GM23248 (cell line): ENCODE measurements at regions not wholly inside any gene's neighbourhood (a gene's known extent, or its start where the extent isn't known, plus 50 kb on each side); places are given as distances from the start of the nearest gene placed in this dataset.

ENCODE experiments used
- DNase-seq: peaks from one replicate; pipeline ENCODE4 v3.0.0-alpha.2; 2015
- H2AFZ ChIP-seq: fragments of 200-600 bp; sonication (generic); 2 replicates; pipeline ENCODE4 v1.6.1; 2016; ENCODE audit warnings: antibody characterized with exemption
- H3F3A ChIP-seq: fragments of 200-600 bp; sonication (generic); 2 replicates; pipeline ENCODE4 v1.6.1; 2016; ENCODE audit warnings: mild to moderate bottlenecking, antibody characterized with exemption, mixed run types; ENCODE audit not compliant: insufficient read depth
- H3K27ac ChIP-seq: fragments of 200-600 bp; sonication (generic); 2 replicates; pipeline ENCODE4 v1.5.1; 2016; ENCODE audit warnings: mild to moderate bottlenecking
- H3K27me3 ChIP-seq: fragments of 200-600 bp; sonication (generic); replicated peaks from 2 replicates; pipeline ENCODE4 v1.6.1; 2016; ENCODE audit warnings: mild to moderate bottlenecking; ENCODE audit not compliant: insufficient read depth
- H3K36me3 ChIP-seq: fragments of 200-600 bp; sonication (generic); 2 replicates; pipeline ENCODE4 v1.6.1; 2016; ENCODE audit warnings: low read depth, mild to moderate bottlenecking
- H3K4me1 ChIP-seq: fragments of 200-600 bp; sonication (generic); 2 replicates; pipeline ENCODE4 v1.6.1; 2016; ENCODE audit warnings: mild to moderate bottlenecking; ENCODE audit not compliant: insufficient read depth
- H3K4me2 ChIP-seq: fragments of 200-600 bp; sonication (generic); one replicate; pipeline ENCODE4 v1.6.1; 2016; ENCODE audit warnings: mild to moderate bottlenecking; ENCODE audit not compliant: unreplicated experiment
- H3K4me3 ChIP-seq: fragments of 200-600 bp; sonication (generic); 2 replicates; pipeline ENCODE4 v1.5.1; 2016; ENCODE audit warnings: mild to moderate bottlenecking
- H3K79me2 ChIP-seq: fragments of 200-600 bp; sonication (generic); 2 replicates; pipeline ENCODE4 v1.6.1; 2016; ENCODE audit warnings: mild to moderate bottlenecking; ENCODE audit not compliant: insufficient read depth
- H3K9ac ChIP-seq: fragments of 200-600 bp; sonication (generic); 2 replicates; pipeline ENCODE4 v1.6.1; 2016; ENCODE audit warnings: mild to moderate bottlenecking
- H3K9me2 ChIP-seq: fragments of 200-600 bp; sonication (generic); 2 replicates; pipeline ENCODE4 v1.6.1; 2016; ENCODE audit warnings: mixed run types, mild to moderate bottlenecking, moderate library complexity; ENCODE audit not compliant: insufficient read depth
- H3K9me3 ChIP-seq: fragments of 200-600 bp; sonication (generic); one replicate; pipeline ENCODE4 v1.6.1; 2017; ENCODE audit warnings: low read depth
- H4K20me1 ChIP-seq: fragments of 200-600 bp; sonication (generic); 2 replicates; pipeline ENCODE4 v1.6.0; 2016; ENCODE audit not compliant: insufficient read depth
- EZH2 ChIP-seq: fragments of 200-600 bp; sonication (generic); IDR thresholded peaks from 2 replicates; pipeline ENCODE4 v1.6.1; 2018; ENCODE audit warnings: antibody characterized with exemption, mild to moderate bottlenecking; ENCODE audit not compliant: insufficient read depth, poor library complexity, severe bottlenecking
- EZH2phosphoT487 ChIP-seq: fragments of 200-600 bp; sonication (generic); IDR thresholded peaks from 2 replicates; pipeline ENCODE4 v1.6.1; 2018; ENCODE audit warnings: antibody characterized with exemption, moderate library complexity, mild to moderate bottlenecking, low read depth; ENCODE audit not compliant: insufficient read depth
- WGBS, 2 experiments: methylation state at CpG; one replicate each; pipeline ENCODE4 v1.1.6; 2015 to 2017; ENCODE audit warnings: low lambda C conversion rate in 2 of 2, low coverage in 1 of 2; ENCODE audit errors: missing lambda C conversion rate in 2 of 2; 5-methylcytosine and 5-hydroxymethylcytosine counted together
- in situ Hi-C: fragments of 300-500 bp; cut with MboI; formaldehyde crosslinking; loops from 2 replicates; pipeline ENCODE4 v1.15.0; 2020

DNA sequence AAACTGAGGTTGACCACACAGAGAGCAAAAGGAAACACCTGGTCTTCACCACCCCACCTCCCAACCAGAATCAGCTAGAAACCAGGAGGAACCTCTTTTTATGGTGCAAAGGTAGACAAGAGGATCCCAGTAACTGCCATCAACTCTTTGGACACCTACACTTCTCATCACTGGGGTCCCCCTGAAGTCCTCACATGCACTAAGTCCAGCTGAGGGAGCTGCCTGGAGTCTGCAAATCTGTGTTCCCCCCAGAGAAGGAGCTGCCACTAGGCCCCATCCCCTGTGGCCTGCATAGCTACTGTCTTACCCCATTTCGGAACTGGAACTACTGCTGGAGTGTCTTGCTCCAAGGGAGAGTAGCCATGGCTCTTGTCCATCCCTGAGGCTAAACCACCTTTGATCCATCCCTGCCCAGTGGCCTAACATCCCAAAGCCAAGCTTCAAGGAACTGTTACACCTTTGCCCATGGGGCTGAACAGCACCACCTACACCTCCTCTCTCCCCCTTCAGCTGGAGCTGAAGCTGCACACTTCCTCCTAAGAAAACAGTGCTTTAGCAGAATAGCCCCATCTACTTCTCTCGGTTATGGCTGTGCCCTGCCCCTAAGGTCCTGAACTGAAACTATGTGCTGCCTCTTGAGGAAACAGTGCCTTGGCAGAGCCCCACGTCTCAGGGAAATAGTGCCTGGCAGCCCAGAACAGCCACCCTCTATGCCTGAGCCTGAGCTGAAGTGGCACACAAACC lies 85.4 kb upstream of the CD53 start:
- no peaks in the 10 kb centered on the region for H3K79me2 ChIP-seq
- no peak overlapping the region for H3K9ac ChIP-seq
- H3K4me1 ChIP-seq, result no peaks in the 10 kb centered on the region
- no peak overlapping the region for H3K4me2 ChIP-seq
- DNase-seq, result no peak
- no peaks in the 10 kb centered on the region for H3F3A ChIP-seq
- no peaks in the 10 kb centered on the region for H4K20me1 ChIP-seq
- H3K36me3 ChIP-seq, result no peaks in the 10 kb centered on the region
- no peaks in the 10 kb centered on the region for H3K9me2 ChIP-seq
- 4 to 12% methylated on average over 3 of the region's 3 CpGs for WGBS, 2 experiments
- no peaks in the 10 kb centered on the region for H3K27me3 ChIP-seq
- H3K4me3 ChIP-seq, result no peak overlapping the region
- H3K27ac ChIP-seq, result no peak overlapping the region
- in situ Hi-C loops, result loop anchor here (10.0 kb wide), 1 partner anchor 153 kb away; no protein-coding TSS in a partner anchor
- no peaks in the 10 kb centered on the region for H3K9me3 ChIP-seq
- no peak overlapping the region for H2AFZ ChIP-seq
- no peak for TF ChIP-seq EZH2
- TF ChIP-seq EZH2phosphoT487, result no peak

DNA sequence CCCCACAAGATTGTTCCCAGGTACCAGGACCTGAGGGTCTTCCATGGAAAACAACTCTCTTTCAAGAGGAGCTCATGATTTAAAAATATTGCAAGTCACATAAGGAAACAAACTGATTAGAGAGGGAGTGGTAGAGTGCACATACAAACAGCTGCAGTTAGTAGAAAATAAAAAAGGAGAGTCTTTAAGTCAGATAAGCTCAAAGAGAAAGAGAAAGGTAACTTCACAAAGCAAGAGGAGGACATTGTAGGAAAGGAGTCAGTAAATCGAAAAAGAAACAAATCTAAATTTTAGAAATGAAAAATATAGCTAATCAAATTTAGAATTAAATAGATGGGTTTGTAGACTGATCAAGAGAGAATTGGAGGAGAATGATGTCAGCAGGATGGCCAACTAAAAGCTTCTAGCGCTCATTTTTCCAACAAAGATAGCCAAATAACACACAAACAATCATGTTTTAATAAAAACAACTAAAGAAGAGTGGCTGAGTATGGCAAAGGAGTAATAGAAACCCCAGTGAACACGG lies 86.1 kb upstream of the CD53 start:
- 14 to 17% methylated on average over 3 of the region's 3 CpGs for WGBS, 2 experiments
- no peaks in the 10 kb centered on the region for H3K9me3 ChIP-seq
- H3K4me1 ChIP-seq, result no peaks in the 10 kb centered on the region
- TF ChIP-seq EZH2, result no peak
- TF ChIP-seq EZH2phosphoT487, result no peak
- no peaks in the 10 kb centered on the region for H3K9me2 ChIP-seq
- no peaks in the 10 kb centered on the region for H3F3A ChIP-seq
- H3K4me3 ChIP-seq, result no peak overlapping the region
- H3K9ac ChIP-seq, result no peak overlapping the region
- no peak overlapping the region for H2AFZ ChIP-seq
- no peak for DNase-seq
- no peaks in the 10 kb centered on the region for H3K27me3 ChIP-seq
- H4K20me1 ChIP-seq, result no peaks in the 10 kb centered on the region
- H3K27ac ChIP-seq, result no peak overlapping the region
- no peaks in the 10 kb centered on the region for H3K79me2 ChIP-seq
- in situ Hi-C loops, result loop anchor here (10.0 kb wide), 1 partner anchor 152 kb away; no protein-coding TSS in a partner anchor
- H3K36me3 ChIP-seq, result no peaks in the 10 kb centered on the region
- H3K4me2 ChIP-seq, result no peak overlapping the region

DNA sequence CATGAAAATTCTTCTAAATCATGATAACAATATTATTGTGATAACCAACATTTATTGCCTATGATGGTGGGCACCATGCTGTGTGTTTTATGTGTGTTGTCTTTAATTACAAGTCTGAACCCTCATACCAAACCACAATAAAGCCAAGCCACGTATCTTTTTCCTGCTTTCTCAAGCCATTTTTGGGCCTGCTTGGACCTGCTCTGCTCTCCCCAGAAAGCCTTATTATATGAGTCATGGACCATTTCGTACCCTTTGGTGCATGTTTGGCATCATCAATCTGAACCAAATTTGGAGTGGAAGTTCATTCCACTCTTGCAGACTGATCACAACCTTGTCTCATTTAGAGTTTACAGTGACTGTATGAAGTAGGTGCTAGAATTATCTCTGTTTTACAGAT lies 87.3 kb upstream of the CD53 start:
- no peak for DNase-seq
- Histone ChIP-seq H3K4me2 (no peak overlapping the region), H2AFZ (no peak overlapping the region), H4K20me1 (no peaks in the 10 kb centered on the region), H3K79me2 (no peaks in the 10 kb centered on the region), H3K36me3 (no peaks in the 10 kb centered on the region), H3K27me3 (no peaks in the 10 kb centered on the region), H3K4me1 (no peaks in the 10 kb centered on the region), H3K4me3 (no peak overlapping the region), H3K27ac (no peak overlapping the region), H3K9me2 (no peaks in the 10 kb centered on the region), H3K9ac (no peak overlapping the region), H3K9me3 (no peaks in the 10 kb centered on the region), H3F3A (no peaks in the 10 kb centered on the region)
- in situ Hi-C loops, result loop anchor here (10.0 kb wide), 1 partner anchor 151 kb away; no protein-coding TSS in a partner anchor
- 9 to 10% methylated on average over 2 of the region's 2 CpGs for WGBS, 2 experiments
- TF ChIP-seq EZH2 (no peak), EZH2phosphoT487 (no peak)

DNA sequence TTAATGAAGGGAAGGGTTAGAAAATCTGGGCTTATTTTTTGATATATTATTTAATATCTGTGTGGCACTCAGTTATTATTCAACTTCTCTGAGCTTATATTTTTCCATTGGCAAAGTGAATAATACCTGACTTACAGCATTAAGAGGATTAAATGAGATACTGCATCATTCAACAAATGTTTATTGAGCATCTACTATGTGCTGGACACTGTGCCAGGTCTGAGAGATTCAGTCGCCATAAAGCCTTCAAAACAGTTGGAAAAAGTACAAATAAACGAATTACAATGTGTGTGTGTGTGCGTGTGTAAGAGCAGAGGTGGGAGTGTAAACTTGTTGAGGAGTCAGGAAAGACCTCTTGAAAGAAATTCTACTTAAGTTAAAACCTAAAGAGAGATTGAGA lies 87.9 kb upstream of the CD53 start:
- H3K9me2 ChIP-seq, result no peaks in the 10 kb centered on the region
- 15 to 24% methylated on average over 3 of the region's 3 CpGs for WGBS, 2 experiments
- no peak overlapping the region for H3K4me2 ChIP-seq
- DNase-seq, result no peak
- no peaks in the 10 kb centered on the region for H4K20me1 ChIP-seq
- no peaks in the 10 kb centered on the region for H3K9me3 ChIP-seq
- H3K4me3 ChIP-seq, result no peak overlapping the region
- no peaks in the 10 kb centered on the region for H3K4me1 ChIP-seq
- H3K9ac ChIP-seq, result no peak overlapping the region
- no peaks in the 10 kb centered on the region for H3K79me2 ChIP-seq
- no peak for TF ChIP-seq EZH2phosphoT487
- no peak for TF ChIP-seq EZH2
- in situ Hi-C loops, result loop anchor here (10.0 kb wide), 1 partner anchor 150 kb away; no protein-coding TSS in a partner anchor
- H3K36me3 ChIP-seq, result no peaks in the 10 kb centered on the region
- peaks cover 5% of the 10 kb centered on the region for H3K27me3 ChIP-seq
- no peak overlapping the region for H2AFZ ChIP-seq
- no peaks in the 10 kb centered on the region for H3F3A ChIP-seq
- H3K27ac ChIP-seq, result no peak overlapping the region
